Bronchial epithelial cell (primary cell): ENCODE measurements at regions not wholly inside any gene's neighbourhood (a gene's known extent, or its start where the extent isn't known, plus 50 kb on each side); places are given as distances from the start of the nearest gene placed in this dataset.

ENCODE experiments used
- DNase-seq: peaks from one replicate; pipeline ENCODE4 v3.0.0-alpha.2; 2010; ENCODE audit warnings: low read depth
- FAIRE-seq: peaks from 2 replicates; lab custom pipeline; 2011; peaks lifted over from hg19 to GRCh38; lab: Jason Lieb, UNC
- H3K27me3 ChIP-seq: 2 replicates; pipeline ENCODE4 v1.5.1; 2011; ENCODE audit warnings: low read length; ENCODE audit not compliant: control insufficient read depth, insufficient read depth
- H3K36me3 ChIP-seq: 2 replicates; pipeline ENCODE4 v1.5.1; 2011; ENCODE audit warnings: low read length; ENCODE audit not compliant: control insufficient read depth, insufficient read depth
- H3K4me3 ChIP-seq: 2 replicates; pipeline ENCODE4 v1.5.1; 2011; ENCODE audit warnings: mild to moderate bottlenecking, low read depth, low read length, control low read depth
- CTCF ChIP-seq: IDR thresholded peaks from 2 replicates; pipeline ENCODE4 v1.5.1; 2011; ENCODE audit warnings: mild to moderate bottlenecking, moderate library complexity, low read length, control low read depth, inconsistent platforms; ENCODE audit not compliant: insufficient read depth, severe bottlenecking

- FAIRE-seq: no peak
- H3K36me3 ChIP-seq: no peaks in the 10 kb centered on the region
- no peaks in the 10 kb centered on the region for H3K27me3 ChIP-seq
- TF ChIP-seq CTCF: no peak
- no peak for DNase-seq
- H3K4me3 ChIP-seq: no peak overlapping the region
Measured at GRCh38 chr2:8036366-8036765, 645.5 kb upstream of the ID2 start.

- no peaks in the 10 kb centered on the region for H3K27me3 ChIP-seq
- TF ChIP-seq CTCF: no peak
- DNase-seq (no peak), FAIRE-seq (peak; percentile 28)
- no peaks in the 10 kb centered on the region for H3K36me3 ChIP-seq
- H3K4me3 ChIP-seq: no peak overlapping the region
Measured at GRCh38 chr2:8039732-8040131, 642.1 kb upstream of the ID2 start.

GRCh38 chr2:8043295-8043694 lies 638.6 kb upstream of the ID2 start:
- no peak overlapping the region for H3K4me3 ChIP-seq
- no peak for FAIRE-seq
- no peak for DNase-seq
- H3K36me3 ChIP-seq: no peaks in the 10 kb centered on the region
- no peaks in the 10 kb centered on the region for H3K27me3 ChIP-seq
- TF ChIP-seq CTCF: no peak

- no peak for FAIRE-seq
- no peak for DNase-seq
- no peaks in the 10 kb centered on the region for H3K36me3 ChIP-seq
- H3K27me3 ChIP-seq: no peaks in the 10 kb centered on the region
- H3K4me3 ChIP-seq: no peak overlapping the region
- no peak for TF ChIP-seq CTCF
Measured at GRCh38 chr2:8044046-8044594, 637.7 kb upstream of the ID2 start.

GRCh38 chr2:8045081-8045614 lies 636.7 kb upstream of the ID2 start:
- DNase-seq (no peak), FAIRE-seq (no peak)
- Histone ChIP-seq H3K36me3 (no peaks in the 10 kb centered on the region), H3K4me3 (no peak overlapping the region), H3K27me3 (no peaks in the 10 kb centered on the region)
- no peak for TF ChIP-seq CTCF

- no peak for TF ChIP-seq CTCF
- DNase-seq (no peak), FAIRE-seq (no peak)
Measured at GRCh38 chr2:8046849-8047248, 635.0 kb upstream of the ID2 start.

More at GRCh38 chr2:8046849-8047248, 635.0 kb upstream of the ID2 start:
- Histone ChIP-seq H3K36me3 (no peaks in the 10 kb centered on the region), H3K4me3 (no peak overlapping the region), H3K27me3 (no peaks in the 10 kb centered on the region)
